Vagina (tissue), 2 donors: ENCODE measurements at regions not wholly inside any gene's neighbourhood (a gene's known extent, or its start where the extent isn't known, plus 50 kb on each side); places are given as distances from the start of the nearest gene placed in this dataset.

ENCODE experiments used
- CTCF ChIP-seq, 3 experiments: fragments of 450-650 bp in 2 of 3; fragments of 200-600 bp in 1 of 3; sonication (generic) in 1 of 3; IDR thresholded peaks; one replicate each; pipeline ENCODE4 v1.5.1; 2017 to 2019; ENCODE audit warnings: antibody characterized with exemption in 3 of 3, mild to moderate bottlenecking in 2 of 3, moderate library complexity in 2 of 3
- POLR2AphosphoS5 ChIP-seq, 2 donors: sonication (generic); formaldehyde crosslinking; IDR thresholded peaks; one replicate each; pipeline ENCODE4 v1.9.0; 2017; ENCODE audit warnings: antibody characterized with exemption in 2 of 2, mild to moderate bottlenecking in 2 of 2, low read depth in 1 of 2; ENCODE audit not compliant: insufficient read depth in 1 of 2

GRCh38 chr12:11998944-11999315, 71.8 kb upstream of the BCL2L14 start:
- TF ChIP-seq POLR2AphosphoS5 (IDR thresholded peaks at IDR 0.05; ENCODE audit: insufficient read depth in 1 of 2, low read depth in 1 of 2) (no peak), CTCF (IDR thresholded peaks at IDR 0.05) (no peak)
